GM12891 (cell line): ENCODE measurements at regions not wholly inside any gene's neighbourhood (a gene's known extent, or its start where the extent isn't known, plus 50 kb on each side); places are given as distances from the start of the nearest gene placed in this dataset.

Source experiments
- POLR2A ChIP-seq: IDR thresholded peaks from 2 replicates; pipeline ENCODE4 v1.6.1; 2011; ENCODE audit warnings: low read depth, low read length, control low read depth
- TAF1 ChIP-seq: IDR thresholded peaks from 2 replicates; pipeline ENCODE4 v1.6.1; 2011; ENCODE audit warnings: low read depth, low read length, control low read depth

GRCh38 chr6:167737205-167737830 is 89.4 kb upstream of the AFDN start:
- TF ChIP-seq TAF1: no peak
- no peak for TF ChIP-seq POLR2A
